NCI-H1694 treated with DMSO at 0.1 percent for 48 hours (cell line): ENCODE measurements at regions not wholly inside any gene's neighbourhood (a gene's known extent, or its start where the extent isn't known, plus 50 kb on each side); places are given as distances from the start of the nearest gene placed in this dataset.

Source experiments
- DNase-seq: peaks from one replicate; lab custom pipeline; 2025; lab: John Stamatoyannopoulos, UW

DNA sequence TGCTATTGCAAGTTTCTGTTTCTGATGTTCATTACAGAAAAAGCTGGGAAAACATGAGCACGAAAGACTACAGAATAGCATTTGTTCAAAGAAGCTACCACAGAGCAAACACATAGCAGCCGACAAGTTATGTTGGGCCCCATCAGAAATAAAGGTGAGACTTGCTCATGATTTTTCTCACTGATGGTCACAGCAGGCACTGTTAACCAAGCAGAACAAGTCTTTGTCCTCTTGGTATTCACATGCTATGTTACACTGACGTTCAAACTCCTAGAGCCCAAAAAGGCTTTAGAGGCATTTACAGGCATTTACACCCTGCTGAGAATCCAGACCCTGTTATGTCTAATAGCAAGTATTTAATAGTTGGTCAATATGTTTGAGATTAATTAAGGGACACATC lies 235.0 kb upstream of the HNMT start:
- DNase-seq, result no peak

GRCh38 chr2:137737559-137737958 lies 226.7 kb upstream of the HNMT start:
- no peak for DNase-seq

GRCh38 chr2:137741784-137742362 lies 222.4 kb upstream of the HNMT start:
- no peak for DNase-seq

DNA sequence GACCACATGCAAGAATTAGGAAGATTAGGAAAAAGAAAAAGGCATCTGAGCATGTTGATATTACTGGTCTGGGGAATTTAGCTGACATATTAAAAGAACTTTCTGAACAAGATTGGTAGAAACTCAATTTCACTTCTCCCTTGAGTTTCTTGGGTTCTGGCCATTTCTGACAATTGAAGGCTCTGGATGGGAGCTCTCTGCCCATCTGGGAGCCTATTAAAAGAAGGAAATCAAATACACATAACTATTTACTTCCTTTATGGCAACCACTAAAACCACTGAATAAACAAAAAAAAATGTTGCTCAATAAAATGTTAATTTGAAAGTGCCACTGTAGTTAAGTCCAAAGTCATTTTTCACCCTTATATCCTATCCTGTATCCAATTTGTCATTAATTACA lies 216.8 kb upstream of the HNMT start:
- DNase-seq, result no peak

- DNase-seq, result no peak
Observed at GRCh38 chr2:137748533-137748932, 215.7 kb upstream of the HNMT start.

GRCh38 chr2:137764646-137765045 lies 199.6 kb upstream of the HNMT start:
- DNase-seq, result no peak

- DNase-seq, result no peak
Observed at GRCh38 chr2:137769406-137769805, 194.9 kb upstream of the HNMT start.

GRCh38 chr2:137770166-137770565 lies 194.1 kb upstream of the HNMT start:
- DNase-seq, result no peak

- no peak for DNase-seq
Observed at GRCh38 chr2:137771064-137771463, 193.2 kb upstream of the HNMT start.

GRCh38 chr2:137772451-137772850 lies 191.8 kb upstream of the HNMT start:
- DNase-seq, result no peak

- no peak for DNase-seq
Observed at GRCh38 chr2:137775529-137775928, 188.7 kb upstream of the HNMT start.

- no peak for DNase-seq
Observed at GRCh38 chr2:137776697-137777096, 187.6 kb upstream of the HNMT start.

- no peak for DNase-seq
Observed at GRCh38 chr2:137797641-137798040, 166.6 kb upstream of the HNMT start.

DNA sequence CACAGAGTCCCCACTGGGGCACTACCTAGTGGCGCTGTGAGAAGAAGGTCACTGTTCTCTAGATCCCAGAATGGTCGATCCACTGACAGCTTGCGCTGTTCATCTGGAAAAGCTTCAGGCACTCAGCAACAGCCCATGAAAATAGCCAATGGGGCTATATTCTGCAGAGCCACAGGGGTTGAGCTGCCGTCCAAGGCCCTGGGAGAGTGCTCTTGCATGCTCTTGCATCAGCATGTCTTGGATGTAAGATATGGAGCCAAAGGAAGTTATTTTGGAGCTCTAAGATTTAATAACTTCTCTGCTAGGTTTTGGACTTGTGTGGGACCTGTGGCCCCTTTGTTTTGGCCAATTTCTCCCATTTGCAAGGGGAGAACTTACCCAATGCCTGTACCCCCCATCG lies 164.7 kb upstream of the HNMT start:
- no peak for DNase-seq

GRCh38 chr2:137800386-137800785 lies 163.9 kb upstream of the HNMT start:
- DNase-seq, result no peak

DNA sequence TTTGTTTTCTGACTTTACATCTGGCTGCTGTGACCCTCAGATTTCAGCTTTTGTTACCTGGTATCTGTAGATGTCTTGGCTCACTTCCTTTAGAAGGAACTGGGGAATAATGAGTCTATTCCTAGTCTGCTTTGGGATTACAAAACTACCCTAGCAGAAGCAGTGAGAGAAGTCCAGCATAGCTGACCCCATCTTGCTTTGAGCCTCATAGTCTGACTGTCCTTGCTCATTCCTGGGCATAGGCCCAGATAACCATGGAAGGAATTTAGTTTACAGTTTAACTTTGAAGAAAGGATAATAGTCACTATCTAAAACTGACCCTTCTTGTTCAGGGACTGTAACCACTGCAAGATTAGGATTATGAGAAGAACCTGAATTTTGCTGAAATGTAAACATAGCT lies 163.0 kb upstream of the HNMT start:
- no peak for DNase-seq

DNA sequence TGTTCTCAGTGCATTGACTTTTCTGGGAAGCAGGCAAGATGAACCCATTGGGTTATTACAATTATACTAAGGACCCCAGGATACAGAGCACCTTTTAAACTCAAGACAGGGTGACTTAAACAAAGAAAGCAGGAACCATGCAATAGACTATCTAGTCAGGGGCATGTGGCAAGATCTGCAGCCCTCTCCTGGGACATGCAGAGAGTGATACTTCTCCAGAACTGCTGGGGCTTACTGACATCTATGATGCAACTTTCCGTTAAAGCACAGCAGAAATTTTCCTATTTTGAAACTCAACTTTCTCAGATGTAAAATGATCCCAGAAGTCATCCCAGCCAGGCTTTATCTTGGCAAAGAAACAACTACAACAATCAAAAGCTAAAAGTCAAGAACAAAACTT lies 162.2 kb upstream of the HNMT start:
- DNase-seq, result no peak

GRCh38 chr2:137806068-137806805 lies 158.0 kb upstream of the HNMT start:
- no peak for DNase-seq

- no peak for DNase-seq
Observed at GRCh38 chr2:137809252-137809651, 155.0 kb upstream of the HNMT start.

- DNase-seq, result no peak
Observed at GRCh38 chr2:137809837-137810236, 154.4 kb upstream of the HNMT start.

- DNase-seq, result no peak
Observed at GRCh38 chr2:137812517-137812916, 151.8 kb upstream of the HNMT start.

GRCh38 chr2:137813176-137813575 lies 151.1 kb upstream of the HNMT start:
- no peak for DNase-seq

- no peak for DNase-seq
Observed at GRCh38 chr2:137817058-137817457, 147.2 kb upstream of the HNMT start.

DNA sequence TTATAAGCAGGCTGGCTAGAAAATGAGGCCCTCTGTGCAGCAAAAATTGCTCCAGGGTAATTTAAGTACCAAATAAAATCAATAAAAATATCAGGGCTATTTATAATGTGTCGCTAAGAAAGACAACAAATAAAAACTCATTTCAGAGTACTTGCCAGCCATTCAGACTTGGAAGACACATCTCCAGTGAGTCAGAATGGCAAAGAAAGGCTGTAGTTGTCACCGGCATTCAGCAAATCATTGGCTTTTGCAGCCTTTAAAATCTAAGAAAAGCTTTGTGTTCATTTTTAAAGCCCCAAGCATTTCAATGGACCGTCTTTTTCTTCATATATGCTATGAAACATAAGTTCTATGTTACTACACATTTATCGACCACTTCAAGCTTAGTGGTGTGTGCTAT lies 141.1 kb upstream of the HNMT start:
- DNase-seq, result no peak
